DND-41 (cell line): ENCODE measurements at regions not wholly inside any gene's neighbourhood (a gene's known extent, or its start where the extent isn't known, plus 50 kb on each side); places are given as distances from the start of the nearest gene placed in this dataset.

Experiments
- ATAC-seq: fragments of 200-7000 bp; cut with Tn5 transposase; 3 replicates; pipeline ENCODE4 v1.9.1; 2021; ENCODE audit warnings: low read depth; ENCODE audit not compliant: insufficient read depth
- DNase-seq: peaks from one replicate; pipeline ENCODE4 v3.0.0-alpha.2; 2020
- H2AFZ ChIP-seq: 2 replicates; pipeline ENCODE4 v1.6.0; 2012; ENCODE audit warnings: low read depth, low read length
- H3K27ac ChIP-seq: 2 replicates; pipeline ENCODE4 v1.5.1; 2012; ENCODE audit warnings: low read length, inconsistent platforms
- H3K27me3 ChIP-seq: fragments of 200-600 bp; sonication (generic); 2 replicates; pipeline ENCODE4 v1.6.0; 2012; ENCODE audit warnings: low read length, mild to moderate bottlenecking, inconsistent platforms; ENCODE audit not compliant: insufficient read depth, poor library complexity
- H3K36me3 ChIP-seq: 2 replicates; pipeline ENCODE4 v1.5.1; 2012; ENCODE audit warnings: low read length, inconsistent platforms; ENCODE audit not compliant: insufficient read depth
- H3K4me1 ChIP-seq: 2 replicates; pipeline ENCODE4 v1.5.1; 2012; ENCODE audit warnings: mild to moderate bottlenecking, low read length; ENCODE audit not compliant: insufficient read depth
- H3K4me2 ChIP-seq: 2 replicates; pipeline ENCODE4 v1.6.0; 2012; ENCODE audit warnings: mild to moderate bottlenecking, moderate library complexity, low read length, inconsistent platforms; ENCODE audit not compliant: insufficient read depth
- H3K4me3 ChIP-seq, 2 experiments: fragments of 200-600 bp in 1 of 2; shearing (Covaris generic) in 1 of 2; 2 replicates each; pipeline ENCODE4 v1.5.1; 2012 to 2016; ENCODE audit warnings: inconsistent platforms in 2 of 2, low read length in 2 of 2, mild to moderate bottlenecking in 2 of 2, low read depth in 1 of 2, moderate library complexity in 1 of 2
- H3K79me2 ChIP-seq: 2 replicates; pipeline ENCODE4 v1.6.0; 2012; ENCODE audit warnings: low read length, inconsistent platforms; ENCODE audit not compliant: insufficient read depth
- H3K9ac ChIP-seq: 2 replicates; pipeline ENCODE4 v1.6.0; 2012; ENCODE audit warnings: low read depth, mild to moderate bottlenecking, inconsistent platforms, low read length, moderate library complexity
- H3K9me3 ChIP-seq: 2 replicates; pipeline ENCODE4 v1.5.1; 2012; ENCODE audit warnings: low read length, moderate library complexity, mild to moderate bottlenecking, inconsistent platforms; ENCODE audit not compliant: insufficient read depth, severe bottlenecking
- H4K20me1 ChIP-seq: 2 replicates; pipeline ENCODE4 v1.6.0; 2012; ENCODE audit warnings: low read length; ENCODE audit not compliant: insufficient read depth
- EZH2 ChIP-seq: IDR thresholded peaks from 3 replicates; pipeline ENCODE4 v1.6.1; 2012; ENCODE audit warnings: borderline replicate concordance, low read depth, mild to moderate bottlenecking, moderate library complexity, low read length, inconsistent platforms; ENCODE audit not compliant: severe bottlenecking
- TF ChIP-seq, protein P1 (sequence below): IDR thresholded peaks from 2 replicates; pipeline ENCODE4 v1.5.1; 2012; ENCODE audit warnings: borderline replicate concordance, low read length, moderate library complexity, mild to moderate bottlenecking; ENCODE audit not compliant: poor library complexity, severe bottlenecking; ENCODE audit errors: extremely low read depth

DNA sequence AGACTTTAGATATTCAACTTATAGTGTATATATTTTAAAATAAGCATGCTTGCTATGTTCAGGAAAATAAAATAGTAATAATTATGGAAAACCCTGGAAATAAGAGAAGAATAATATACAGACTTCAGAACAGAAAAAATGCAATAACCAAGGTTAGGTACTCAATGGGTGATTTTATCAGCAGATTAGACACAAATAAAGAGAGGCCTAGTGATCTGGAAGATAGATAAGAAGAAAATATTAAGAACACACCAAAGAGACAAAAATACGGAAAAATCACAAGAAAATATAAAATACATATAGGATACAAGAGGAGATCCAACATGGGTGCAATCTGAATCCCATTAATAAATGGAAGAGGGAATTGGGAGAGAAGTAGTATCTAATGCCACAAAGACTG, 1348.5 kb upstream of the WWC1 start:
- DNase-seq (no peak), ATAC-seq (no peak)
- Histone ChIP-seq H3K79me2 (no peaks in the 10 kb centered on the region), H3K4me1 (peaks cover 6% of the 10 kb centered on the region; the same call in 1 of the 2 replicates), H3K9ac (no peak overlapping the region), H2AFZ (no peak overlapping the region), H3K27ac (no peak overlapping the region), H4K20me1 (no peaks in the 10 kb centered on the region), H3K27me3 (no peaks in the 10 kb centered on the region), H3K9me3 (peaks cover 7% of the 10 kb centered on the region), H3K4me3 (no peak overlapping the region), H3K36me3 (no peaks in the 10 kb centered on the region), H3K4me2 (no peak overlapping the region)
- TF ChIP-seq EZH2: no peak
- TF ChIP-seq, protein P1, sequence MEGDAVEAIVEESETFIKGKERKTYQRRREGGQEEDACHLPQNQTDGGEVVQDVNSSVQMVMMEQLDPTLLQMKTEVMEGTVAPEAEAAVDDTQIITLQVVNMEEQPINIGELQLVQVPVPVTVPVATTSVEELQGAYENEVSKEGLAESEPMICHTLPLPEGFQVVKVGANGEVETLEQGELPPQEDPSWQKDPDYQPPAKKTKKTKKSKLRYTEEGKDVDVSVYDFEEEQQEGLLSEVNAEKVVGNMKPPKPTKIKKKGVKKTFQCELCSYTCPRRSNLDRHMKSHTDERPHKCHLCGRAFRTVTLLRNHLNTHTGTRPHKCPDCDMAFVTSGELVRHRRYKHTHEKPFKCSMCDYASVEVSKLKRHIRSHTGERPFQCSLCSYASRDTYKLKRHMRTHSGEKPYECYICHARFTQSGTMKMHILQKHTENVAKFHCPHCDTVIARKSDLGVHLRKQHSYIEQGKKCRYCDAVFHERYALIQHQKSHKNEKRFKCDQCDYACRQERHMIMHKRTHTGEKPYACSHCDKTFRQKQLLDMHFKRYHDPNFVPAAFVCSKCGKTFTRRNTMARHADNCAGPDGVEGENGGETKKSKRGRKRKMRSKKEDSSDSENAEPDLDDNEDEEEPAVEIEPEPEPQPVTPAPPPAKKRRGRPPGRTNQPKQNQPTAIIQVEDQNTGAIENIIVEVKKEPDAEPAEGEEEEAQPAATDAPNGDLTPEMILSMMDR: no peak

- H4K20me1 ChIP-seq: no peaks in the 10 kb centered on the region
- ATAC-seq (no peak), DNase-seq (no peak)
- H3K9me3 ChIP-seq: peaks cover 7% of the 10 kb centered on the region
- no peaks in the 10 kb centered on the region for H3K27me3 ChIP-seq
- H3K9ac ChIP-seq: no peak overlapping the region
- H3K4me2 ChIP-seq: no peak overlapping the region
- H3K79me2 ChIP-seq: no peaks in the 10 kb centered on the region
- H3K4me1 ChIP-seq: no peaks in the 10 kb centered on the region
- H3K36me3 ChIP-seq: no peaks in the 10 kb centered on the region
- H3K27ac ChIP-seq: no peak overlapping the region
- H2AFZ ChIP-seq: no peak overlapping the region
- H3K4me3 ChIP-seq: no peak overlapping the region
- TF ChIP-seq EZH2: no peak
- TF ChIP-seq, protein P1: no peak
Measured at GRCh38 chr5:166947045-166947444, 1344.4 kb upstream of the WWC1 start.

- no peak overlapping the region for H3K27ac ChIP-seq
- DNase-seq (no peak), ATAC-seq (no peak)
- no peaks in the 10 kb centered on the region for H3K36me3 ChIP-seq
- H2AFZ ChIP-seq: no peak overlapping the region
- no peaks in the 10 kb centered on the region for H3K79me2 ChIP-seq
- H3K4me1 ChIP-seq: no peaks in the 10 kb centered on the region
- no peak overlapping the region for H3K9ac ChIP-seq
- no peaks in the 10 kb centered on the region for H4K20me1 ChIP-seq
- TF ChIP-seq, protein P1: no peak
- TF ChIP-seq EZH2: no peak
- H3K27me3 ChIP-seq: no peaks in the 10 kb centered on the region
- no peaks in the 10 kb centered on the region for H3K9me3 ChIP-seq
- no peak overlapping the region for H3K4me3 ChIP-seq
- H3K4me2 ChIP-seq: no peak overlapping the region
Measured at GRCh38 chr5:166948679-166949078, 1342.8 kb upstream of the WWC1 start.

DNA sequence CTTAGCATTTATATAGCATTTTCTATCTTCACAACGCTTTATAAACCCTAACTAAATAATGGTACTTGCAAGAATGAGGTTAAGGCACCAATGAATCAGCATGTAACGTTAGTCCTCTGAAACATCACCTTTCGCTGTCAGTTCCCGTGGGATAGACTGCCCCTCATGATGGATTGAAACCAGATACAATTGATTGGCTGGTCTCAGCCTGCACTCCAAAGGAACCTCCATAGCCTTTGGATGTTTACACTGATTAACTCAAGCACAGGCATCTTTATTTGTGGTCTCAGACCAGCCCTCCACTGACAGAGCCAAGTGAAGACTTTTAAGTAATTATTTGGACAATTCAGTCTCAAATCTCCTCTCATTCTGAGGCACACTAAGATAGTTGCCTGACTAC, 1339.4 kb upstream of the WWC1 start:
- no peak overlapping the region for H2AFZ ChIP-seq
- no peak overlapping the region for H3K4me2 ChIP-seq
- H3K4me3 ChIP-seq: no peak overlapping the region
- no peaks in the 10 kb centered on the region for H3K79me2 ChIP-seq
- no peaks in the 10 kb centered on the region for H3K36me3 ChIP-seq
- H3K9me3 ChIP-seq: no peaks in the 10 kb centered on the region
- TF ChIP-seq EZH2: no peak
- TF ChIP-seq, protein P1: no peak
- H3K4me1 ChIP-seq: no peaks in the 10 kb centered on the region
- DNase-seq (no peak), ATAC-seq (no peak)
- H3K27me3 ChIP-seq: no peaks in the 10 kb centered on the region
- no peak overlapping the region for H3K9ac ChIP-seq
- H4K20me1 ChIP-seq: no peaks in the 10 kb centered on the region
- no peak overlapping the region for H3K27ac ChIP-seq
